NOMO-1 treated with dmso at 0.1 percent for 144 hours (cell line): ENCODE measurements at regions not wholly inside any gene's neighbourhood (a gene's known extent, or its start where the extent isn't known, plus 50 kb on each side); places are given as distances from the start of the nearest gene placed in this dataset.
A peak's percentile ranks its signal among the peaks of the same experiment; 100 is the strongest.
"Not testable (repeated sequence)": the region's sequence is repeated elsewhere in the genome, so short reads cannot be mapped to it uniquely, and the experiment has no call there.

Experiments used
- DNase-seq: peaks from one replicate; lab custom pipeline; 2025; ENCODE audit not compliant: unreplicated experiment; lab: John Stamatoyannopoulos, UW

GRCh38 chr1:192862271-192862670 is 53.4 kb downstream of the RGS2 start:
- no peak for DNase-seq

DNA sequence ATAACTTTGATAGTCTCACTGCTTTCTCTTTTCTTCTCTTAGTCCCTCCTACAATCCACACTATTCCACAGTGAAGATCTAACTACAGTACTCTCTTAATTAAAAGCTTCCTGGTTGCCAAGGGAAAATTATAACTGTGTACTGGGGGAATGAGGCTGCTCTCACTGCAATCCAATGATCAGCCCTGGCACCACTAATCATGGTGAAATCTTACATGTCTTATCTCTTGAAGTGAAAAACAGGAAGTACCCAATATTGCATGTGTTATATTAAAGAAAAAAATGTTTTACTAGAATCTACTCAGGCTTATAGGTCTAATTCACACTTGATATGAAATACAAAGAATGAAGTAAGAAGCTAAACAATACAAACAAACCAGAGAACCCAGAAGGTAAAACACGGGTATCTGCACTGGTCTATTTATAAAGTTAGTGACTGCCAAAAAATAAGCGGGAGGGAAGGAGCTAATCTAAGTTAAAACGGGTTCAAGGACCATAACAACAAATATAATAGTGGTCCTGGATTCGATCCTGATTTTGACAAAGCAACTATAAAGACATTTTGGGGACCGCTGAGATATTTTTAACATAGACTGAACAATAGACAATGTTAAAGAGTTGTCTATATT is 57.5 kb downstream of the RGS2 start:
- DNase-seq = no peak

DNA sequence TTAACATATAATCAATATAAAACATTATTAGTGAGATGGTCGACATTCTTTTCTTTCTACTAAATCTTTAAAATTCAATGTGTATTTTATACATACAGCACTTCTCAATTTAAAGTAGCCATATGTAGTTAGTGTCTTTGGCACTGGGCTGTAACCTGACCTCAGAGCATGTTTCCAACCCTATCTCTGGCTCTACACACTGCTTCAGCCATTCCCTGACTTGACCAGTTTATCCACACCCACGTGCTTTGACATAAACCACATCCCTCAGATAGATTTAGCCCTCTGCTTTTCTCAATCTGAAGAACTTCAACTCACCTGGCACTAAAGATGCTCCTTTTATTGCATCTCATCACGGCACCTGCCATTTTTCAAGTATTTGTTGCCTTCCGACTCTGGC is 58.3 kb downstream of the RGS2 start:
- DNase-seq = no peak

- peak; percentile 42 for DNase-seq
Observed at GRCh38 chr1:192869308-192869940, 60.6 kb downstream of the RGS2 start.

DNA sequence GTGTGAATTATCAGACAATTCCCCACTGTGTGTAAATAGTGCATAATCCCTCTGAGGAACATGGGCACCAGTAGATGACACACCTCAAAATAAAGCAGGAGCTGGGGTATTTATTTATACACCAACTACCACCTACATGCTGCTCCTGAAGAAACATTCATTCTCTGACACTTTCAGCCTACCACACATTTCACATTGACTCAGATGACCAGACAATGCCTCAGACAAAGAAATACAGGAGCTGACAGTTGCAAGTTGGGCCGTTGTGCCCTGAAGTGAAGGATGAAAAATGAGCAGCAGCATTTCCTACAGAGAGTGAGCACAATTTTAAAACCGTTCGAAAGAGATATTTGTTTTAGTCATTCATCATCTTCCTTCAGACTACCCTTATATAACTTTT is 63.2 kb downstream of the RGS2 start:
- DNase-seq = no peak

DNA sequence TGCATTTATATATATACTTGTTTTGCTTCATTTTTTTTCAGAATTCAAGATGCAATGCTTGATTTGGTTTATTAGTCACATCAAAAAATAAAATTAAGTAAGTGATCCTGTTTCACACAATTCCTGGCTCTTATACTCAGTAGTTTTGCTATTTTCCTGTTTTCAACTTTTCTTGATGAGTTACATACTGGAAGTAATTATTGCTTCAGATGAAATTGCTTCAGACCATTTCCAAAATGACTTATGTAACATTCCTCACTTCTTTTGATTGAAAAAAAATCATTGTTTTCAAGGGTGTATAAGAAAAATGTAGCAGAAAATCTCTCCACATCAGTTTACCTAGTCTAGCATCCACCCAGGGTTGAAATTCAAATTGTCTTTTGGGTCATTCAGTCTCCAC is 65.0 kb downstream of the RGS2 start:
- DNase-seq = no peak

- DNase-seq = no peak
Observed at GRCh38 chr1:192876633-192877032, 67.8 kb downstream of the RGS2 start.

DNA sequence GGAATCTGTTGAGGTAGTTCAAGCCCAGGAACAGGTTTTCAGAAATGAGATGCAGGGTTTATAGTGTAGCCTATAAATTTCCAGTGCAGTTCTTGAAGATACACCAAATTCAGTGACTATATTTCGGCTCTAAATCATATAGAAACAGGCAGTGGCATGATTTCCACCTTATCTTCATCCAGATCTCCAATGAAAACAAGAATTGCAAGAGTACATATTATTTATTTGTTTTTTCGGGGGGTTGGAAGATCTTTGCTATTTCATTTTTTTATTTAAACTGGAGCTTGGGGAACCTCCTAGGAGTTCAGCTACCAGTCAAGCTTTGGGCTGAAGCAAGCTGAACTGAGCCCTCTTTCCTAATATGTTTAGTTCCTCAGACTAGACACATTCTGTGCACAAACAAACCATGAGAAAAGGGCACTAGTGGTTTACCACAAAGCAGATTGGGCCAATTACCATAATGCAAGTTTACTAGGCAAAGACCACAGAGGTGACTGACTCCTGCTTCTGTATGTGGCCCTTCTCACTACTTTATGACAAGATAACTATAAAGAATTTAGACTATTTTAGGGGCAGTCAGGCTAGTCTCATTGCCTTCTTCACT is 68.5 kb downstream of the RGS2 start:
- DNase-seq = peak; percentile 59

- DNase-seq = no peak
Observed at GRCh38 chr1:192878249-192878648, 69.4 kb downstream of the RGS2 start.

DNA sequence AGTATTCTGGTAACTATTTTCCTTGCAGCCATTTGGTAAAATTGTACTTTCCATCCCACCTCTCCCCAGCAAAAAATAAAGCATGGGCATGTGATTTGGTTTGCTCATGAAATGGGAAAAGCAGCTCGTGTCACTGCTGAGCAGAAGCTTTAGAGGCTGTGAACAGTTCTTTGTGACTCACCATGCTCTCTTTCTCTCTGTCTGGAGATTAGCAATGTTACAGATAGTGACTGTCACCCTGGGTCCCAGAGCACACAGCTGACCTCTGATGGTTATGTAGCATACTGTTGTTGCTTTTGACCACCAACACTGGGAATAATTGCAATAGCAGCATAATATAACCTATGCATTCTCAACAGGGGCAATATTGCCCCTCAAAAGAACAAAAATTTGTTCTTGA is 70.6 kb downstream of the RGS2 start:
- DNase-seq = no peak

GRCh38 chr1:192880231-192880630 is 71.4 kb downstream of the RGS2 start:
- DNase-seq = no peak

DNA sequence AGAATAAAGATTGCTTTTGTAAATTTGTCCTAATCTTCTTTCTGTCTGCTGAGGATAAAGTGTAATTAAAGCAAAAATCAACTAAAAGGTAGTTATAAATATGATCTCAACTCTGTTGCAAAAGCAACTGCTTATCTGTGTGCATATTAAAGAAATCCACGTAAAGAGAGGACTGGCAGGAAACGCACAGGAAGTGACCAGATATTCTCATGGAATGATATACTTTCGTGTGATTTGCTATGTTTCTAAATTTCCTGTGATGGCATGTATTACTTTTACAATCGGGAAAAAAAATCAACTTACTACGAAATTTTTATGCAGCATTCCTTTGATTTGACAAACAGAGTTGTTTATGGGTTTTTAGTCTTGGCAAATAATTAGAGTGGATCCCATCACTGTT is 75.4 kb downstream of the RGS2 start:
- no peak for DNase-seq

DNA sequence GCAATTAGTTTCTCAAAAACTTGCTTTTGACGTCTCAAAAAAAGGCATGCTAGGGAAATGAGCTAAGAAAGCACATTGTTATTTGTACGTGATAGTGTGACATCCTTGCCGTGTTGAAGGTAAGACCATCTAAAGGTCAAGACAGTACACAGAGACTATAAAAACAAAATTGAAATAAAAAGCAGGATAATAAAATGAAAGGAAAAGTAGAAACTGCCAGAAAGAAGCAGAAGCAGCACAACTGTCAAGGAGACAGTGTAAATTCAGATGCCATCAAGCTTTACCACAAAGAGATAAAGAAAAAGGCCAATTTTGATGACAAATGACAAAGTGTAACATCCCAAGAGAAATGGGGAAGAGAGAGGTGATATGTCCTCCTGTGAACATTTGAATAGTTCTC is 76.5 kb downstream of the RGS2 start:
- not testable (repeated sequence) for DNase-seq

GRCh38 chr1:192887426-192887825 is 78.6 kb downstream of the RGS2 start:
- DNase-seq = no peak

- no peak for DNase-seq
Observed at GRCh38 chr1:192888574-192888973, 79.7 kb downstream of the RGS2 start.

- no peak for DNase-seq
Observed at GRCh38 chr1:192889082-192889481, 80.2 kb downstream of the RGS2 start.

GRCh38 chr1:192890134-192890533 is 81.3 kb downstream of the RGS2 start:
- no peak for DNase-seq

DNA sequence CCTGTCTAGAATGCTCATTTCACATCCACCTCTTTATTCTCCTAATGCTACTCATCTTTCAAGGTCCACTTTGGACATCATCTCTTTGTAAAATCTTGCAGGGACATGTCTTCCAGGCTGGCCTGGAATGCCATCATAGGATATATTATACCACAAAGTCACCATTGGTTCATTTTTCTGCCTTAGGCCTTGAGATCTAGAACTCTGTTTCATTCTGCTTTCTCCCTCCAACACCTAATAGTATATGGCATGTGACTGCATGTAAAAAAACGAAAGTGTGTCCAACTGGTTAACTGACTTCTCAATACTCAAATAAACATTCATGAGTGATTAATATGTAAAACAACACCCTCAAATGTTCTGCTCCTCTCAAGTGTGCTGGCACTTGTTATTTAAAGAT is 84.1 kb downstream of the RGS2 start:
- no peak for DNase-seq

GRCh38 chr1:192895487-192895886 is 86.6 kb downstream of the RGS2 start:
- not testable (repeated sequence) for DNase-seq

DNA sequence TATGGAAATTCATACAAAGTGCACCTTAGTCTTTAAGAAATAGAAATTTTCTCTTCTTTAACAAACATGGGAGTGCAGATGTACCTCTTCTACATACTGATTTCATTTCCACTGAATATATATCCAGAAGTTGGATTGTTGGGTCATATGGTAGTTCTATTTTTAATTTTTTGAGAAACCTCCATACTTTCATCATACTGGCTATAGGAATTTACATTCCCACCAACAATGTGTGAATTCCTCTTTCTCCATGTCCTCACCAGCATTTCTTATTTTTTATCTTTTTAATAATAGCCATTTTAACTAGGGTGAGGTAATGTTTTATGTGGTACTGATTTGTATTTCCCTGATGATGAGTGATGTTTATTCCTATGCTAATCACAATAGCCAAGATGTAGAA is 87.5 kb downstream of the RGS2 start:
- DNase-seq = no peak

DNA sequence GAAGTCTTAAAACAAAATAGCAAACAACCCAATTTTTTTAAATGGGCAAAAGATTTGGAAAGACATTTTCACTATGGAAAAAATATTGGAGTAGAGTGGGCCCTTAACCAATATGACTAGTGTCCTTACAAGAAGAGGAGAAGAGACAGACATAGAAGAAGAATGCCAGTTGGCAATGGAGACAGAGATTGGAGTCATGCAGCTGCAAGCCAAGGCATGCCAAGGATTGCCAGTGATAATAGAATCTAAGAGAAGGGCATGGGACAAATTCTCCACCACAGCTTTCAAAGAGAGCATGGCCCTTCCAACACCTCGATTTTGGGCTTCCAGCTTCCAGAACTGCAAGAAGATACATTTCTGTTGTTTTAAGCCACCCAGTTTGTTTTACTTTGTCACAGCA is 92.7 kb downstream of the RGS2 start:
- DNase-seq = no peak

- no peak for DNase-seq
Observed at GRCh38 chr1:192903142-192903541, 94.3 kb downstream of the RGS2 start.

GRCh38 chr1:192904438-192904895 is 95.6 kb downstream of the RGS2 start:
- no peak for DNase-seq
